B cell (primary cell): ENCODE measurements at regions not wholly inside any gene's neighbourhood (a gene's known extent, or its start where the extent isn't known, plus 50 kb on each side); places are given as distances from the start of the nearest gene placed in this dataset.

Source experiments
- ATAC-seq: fragments of 200-7000 bp; cut with Tn5 transposase; one replicate; pipeline ENCODE4 v1.10.0; 2021; ENCODE audit warnings: low read depth, mild to moderate bottlenecking, moderate number of reproducible peaks, moderate library complexity
- CTCF ChIA-PET: fragments of 350-600 bp; sonication (Branson Sonifier 250); formaldehyde crosslinking; loops from one replicate; lab custom pipeline; 2021; ENCODE audit warnings: antibody characterized with exemption, inconsistent platforms; lab: Charles Lee
- POLR2A ChIA-PET: fragments of 350-600 bp; sonication (Branson Sonifier 250); formaldehyde crosslinking; loops from one replicate; lab custom pipeline; 2021; ENCODE audit warnings: antibody characterized with exemption; lab: Charles Lee
- DNase-seq: peaks from one replicate; pipeline ENCODE4 v3.0.0; 2013
- H2AFZ ChIP-seq: 2 replicates; pipeline ENCODE4 v1.6.1; 2012; ENCODE audit warnings: mild to moderate bottlenecking, low read depth, low read length; ENCODE audit not compliant: insufficient read depth, poor library complexity, severe bottlenecking
- H3K27ac ChIP-seq, 2 donors: 1 replicate in 1 of 2; 2 replicates in 1 of 2; pipeline ENCODE4 v1.5.1; 2012 to 2013; ENCODE audit warnings: low read length in 2 of 2, mild to moderate bottlenecking in 2 of 2, moderate library complexity in 1 of 2
- H3K27me3 ChIP-seq, 4 experiments: fragments of 200-600 bp in 1 of 4; sonication (generic) in 1 of 4; replicated peaks in 1 of 4; 1 replicate in 2 of 4; 2 replicates in 2 of 4; pipeline versions ENCODE4 v1.6.1 to v1.7.0; 2013 to 2016; ENCODE audit warnings: low read length in 3 of 4, mild to moderate bottlenecking in 2 of 4, mixed read lengths in 1 of 4, moderate library complexity in 1 of 4; ENCODE audit not compliant: insufficient read depth in 4 of 4, control insufficient read depth in 3 of 4; ENCODE audit errors: control extremely low read depth in 1 of 4
- H3K36me3 ChIP-seq, 2 experiments: replicated peaks in 1 of 2; 1 replicate in 1 of 2; 2 replicates in 1 of 2; pipeline versions ENCODE4 v1.6.1 to v1.7.1; 2013; ENCODE audit warnings: low read length in 1 of 2; ENCODE audit not compliant: insufficient read depth in 2 of 2, control insufficient read depth in 1 of 2; ENCODE audit errors: control extremely low read depth in 1 of 2, extremely low read depth in 1 of 2
- H3K4me1 ChIP-seq, 2 donors: fragments of 200-600 bp in 1 of 2; sonication (generic) in 1 of 2; 1 replicate in 1 of 2; 2 replicates in 1 of 2; pipeline versions ENCODE4 v1.5.1 to v1.6.1; 2013 to 2017; ENCODE audit warnings: low read length in 2 of 2; ENCODE audit not compliant: control insufficient read depth in 2 of 2, insufficient read depth in 2 of 2
- H3K4me2 ChIP-seq: replicated peaks from 2 replicates; pipeline ENCODE3; 2012; ENCODE audit warnings: mild to moderate bottlenecking, low read depth, low read length; ENCODE audit not compliant: poor library complexity, severe bottlenecking
- H3K4me3 ChIP-seq, 5 experiments: fragments of 200-600 bp in 1 of 5; sonication (generic) in 1 of 5; 1 replicate in 3 of 5; 2 replicates in 2 of 5; pipeline versions ENCODE4 v1.5.1 to v1.7.0; 2011 to 2016; ENCODE audit warnings: low read length in 4 of 5, mild to moderate bottlenecking in 4 of 5, low read depth in 2 of 5, control low read depth in 1 of 5, moderate library complexity in 1 of 5; ENCODE audit not compliant: insufficient read depth in 1 of 5; ENCODE audit errors: control extremely low read depth in 1 of 5, extremely low read depth in 1 of 5
- H3K79me2 ChIP-seq: fragments of 200-600 bp; sonication (generic); one replicate; pipeline ENCODE4 v1.6.0; 2016; ENCODE audit warnings: low read length; ENCODE audit not compliant: control insufficient read depth, insufficient read depth
- H3K9ac ChIP-seq: fragments of 200-600 bp; sonication (generic); 2 replicates; pipeline ENCODE4 v1.6.1; 2017; ENCODE audit warnings: mild to moderate bottlenecking, low read length, moderate library complexity
- H3K9me3 ChIP-seq, 3 donors: one replicate each; pipeline versions ENCODE4 v1.6.1 to v1.7.1; 2013; ENCODE audit warnings: low read length in 2 of 3; ENCODE audit not compliant: control insufficient read depth in 2 of 3, insufficient read depth in 1 of 3; ENCODE audit errors: control extremely low read depth in 1 of 3
- H4K20me1 ChIP-seq: 2 replicates; pipeline ENCODE4 v1.6.0; 2012; ENCODE audit warnings: mild to moderate bottlenecking, low read length; ENCODE audit not compliant: insufficient read depth, control insufficient read depth, poor library complexity, severe bottlenecking
- H3K27ac Mint-ChIP-seq: one replicate; pipeline ENCODE4 v1.8.0; 2021; ENCODE audit warnings: mixed read lengths
- H3K27me3 Mint-ChIP-seq: one replicate; pipeline ENCODE4 v1.8.0; 2021; ENCODE audit warnings: mixed read lengths
- H3K4me1 Mint-ChIP-seq: one replicate; pipeline ENCODE4 v1.8.0; 2021; ENCODE audit warnings: mixed read lengths
- H3K4me3 Mint-ChIP-seq: one replicate; pipeline ENCODE4 v1.8.0; 2021; ENCODE audit warnings: mixed read lengths
- H3K9me3 Mint-ChIP-seq: one replicate; pipeline ENCODE4 v1.8.0; 2022; ENCODE audit warnings: mixed read lengths; ENCODE audit not compliant: insufficient read depth
- EZH2 ChIP-seq: IDR thresholded peaks from 2 replicates; pipeline ENCODE4 v1.6.1; 2012; ENCODE audit warnings: borderline replicate concordance, low read depth, mild to moderate bottlenecking, moderate library complexity, low read length; ENCODE audit not compliant: insufficient read depth, poor library complexity, severe bottlenecking
- WGBS: methylation state at CpG from one replicate; pipeline ENCODE4 v1.1.5; 2013; ENCODE audit warnings: missing lambda C conversion rate; ENCODE audit not compliant: insufficient coverage; 5-methylcytosine and 5-hydroxymethylcytosine counted together
- intact Hi-C: fragments of 100-400 bp; cut with micrococcal nuclease; formaldehyde crosslinking; loops from one replicate; pipeline ENCODE4 v1.10.0; 2022
- TF ChIP-seq, protein P1 (sequence below): fragments of 200-600 bp; IDR thresholded peaks from one replicate; pipeline ENCODE4 v1.8.0; 2022; ENCODE audit warnings: antibody characterized with exemption, mild to moderate bottlenecking

DNA sequence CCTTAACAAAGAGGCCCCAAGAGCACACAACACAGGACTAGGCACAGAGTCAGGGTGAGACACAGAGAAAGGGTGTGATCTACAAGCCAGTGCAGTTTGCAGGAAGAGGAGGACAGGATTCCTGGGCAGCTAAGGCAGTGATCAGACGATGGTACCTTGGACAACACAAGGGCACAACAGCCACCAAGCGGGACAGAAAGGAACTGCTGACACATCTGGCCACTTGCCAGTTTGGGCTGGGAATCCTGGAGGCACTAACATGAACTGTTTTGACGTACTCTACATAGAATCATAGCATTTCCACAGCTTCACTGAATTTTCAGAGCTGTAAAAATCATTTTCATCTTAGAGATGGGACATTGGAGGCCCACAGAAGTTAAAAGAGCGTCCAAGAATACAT lies 221.5 kb upstream of the SLC35G4 start:
- Histone ChIP-seq H3K9me3 (no peaks in the 10 kb centered on the region), H3K4me3 (no peak overlapping the region), H2AFZ (no peak overlapping the region), H4K20me1 (no peaks in the 10 kb centered on the region), H3K4me1 (no peaks in the 10 kb centered on the region), H3K79me2 (no peaks in the 10 kb centered on the region), H3K27ac (no peak overlapping the region), H3K9ac (no peak overlapping the region), H3K36me3 (no peaks in the 10 kb centered on the region), H3K27me3 (no peaks in the 10 kb centered on the region), H3K4me2 (no peak overlapping the region)
- ATAC-seq (no peak), DNase-seq (no peak)
- POLR2A ChIA-PET = no interaction called here
- Mint-ChIP-seq H3K27me3 (no peaks in the 10 kb centered on the region), H3K27ac (no peak overlapping the region), H3K4me1 (no peaks in the 10 kb centered on the region), H3K4me3 (no peak overlapping the region), H3K9me3 (no peaks in the 10 kb centered on the region)
- 28% methylated on average over 3 of the region's 4 CpGs for WGBS
- TF ChIP-seq, protein P1, sequence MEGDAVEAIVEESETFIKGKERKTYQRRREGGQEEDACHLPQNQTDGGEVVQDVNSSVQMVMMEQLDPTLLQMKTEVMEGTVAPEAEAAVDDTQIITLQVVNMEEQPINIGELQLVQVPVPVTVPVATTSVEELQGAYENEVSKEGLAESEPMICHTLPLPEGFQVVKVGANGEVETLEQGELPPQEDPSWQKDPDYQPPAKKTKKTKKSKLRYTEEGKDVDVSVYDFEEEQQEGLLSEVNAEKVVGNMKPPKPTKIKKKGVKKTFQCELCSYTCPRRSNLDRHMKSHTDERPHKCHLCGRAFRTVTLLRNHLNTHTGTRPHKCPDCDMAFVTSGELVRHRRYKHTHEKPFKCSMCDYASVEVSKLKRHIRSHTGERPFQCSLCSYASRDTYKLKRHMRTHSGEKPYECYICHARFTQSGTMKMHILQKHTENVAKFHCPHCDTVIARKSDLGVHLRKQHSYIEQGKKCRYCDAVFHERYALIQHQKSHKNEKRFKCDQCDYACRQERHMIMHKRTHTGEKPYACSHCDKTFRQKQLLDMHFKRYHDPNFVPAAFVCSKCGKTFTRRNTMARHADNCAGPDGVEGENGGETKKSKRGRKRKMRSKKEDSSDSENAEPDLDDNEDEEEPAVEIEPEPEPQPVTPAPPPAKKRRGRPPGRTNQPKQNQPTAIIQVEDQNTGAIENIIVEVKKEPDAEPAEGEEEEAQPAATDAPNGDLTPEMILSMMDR = no peak
- TF ChIP-seq EZH2 = no peak
- intact Hi-C loops = no loop called here
- CTCF ChIA-PET = no interaction called here

DNA sequence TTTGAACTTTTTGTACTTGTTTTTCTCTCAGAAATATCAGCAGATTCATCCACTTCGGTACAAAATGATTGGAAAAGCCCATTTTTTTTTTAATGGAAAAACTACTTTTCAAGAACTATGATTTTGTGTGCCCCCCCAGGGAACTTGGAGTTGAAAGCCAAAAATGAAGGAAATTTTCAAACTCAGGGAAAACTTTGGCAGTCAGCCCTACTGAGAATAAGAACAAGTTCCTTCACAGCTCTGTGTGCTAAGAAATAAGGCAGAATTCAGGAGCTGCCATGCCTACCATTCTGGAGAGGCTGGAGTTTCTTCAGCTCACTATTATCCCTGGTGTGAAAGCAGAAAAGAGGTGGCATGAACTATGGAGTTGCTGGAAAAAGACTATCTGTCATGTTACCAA lies 226.0 kb upstream of the SLC35G4 start:
- ATAC-seq = no peak
- TF ChIP-seq EZH2 = no peak
- TF ChIP-seq, protein P1 = no peak
- POLR2A ChIA-PET = no interaction called here

More for the DNA sequence above, 226.0 kb upstream of the SLC35G4 start:
- H3K27me3 ChIP-seq = no peaks in the 10 kb centered on the region
- CTCF ChIA-PET = no interaction called here
- H3K9ac ChIP-seq = no peak overlapping the region
- H3K4me1 ChIP-seq = no peaks in the 10 kb centered on the region
- no CpG with 5 or more reads among the region's 1 CpG for WGBS
- H3K4me2 ChIP-seq = no peak overlapping the region
- H3K4me3 ChIP-seq = no peak overlapping the region
- no peak overlapping the region for H3K4me3 Mint-ChIP-seq
- no peak for DNase-seq
- no peaks in the 10 kb centered on the region for H3K79me2 ChIP-seq
- no peaks in the 10 kb centered on the region for H3K36me3 ChIP-seq
- H3K27me3 Mint-ChIP-seq = no peaks in the 10 kb centered on the region
- intact Hi-C loops = no loop called here
- H3K27ac ChIP-seq = no peak overlapping the region
- H4K20me1 ChIP-seq = no peaks in the 10 kb centered on the region
- H2AFZ ChIP-seq = no peak overlapping the region
- H3K4me1 Mint-ChIP-seq = no peaks in the 10 kb centered on the region
- H3K9me3 ChIP-seq = peaks cover 0 to 3% (median 0%) of the 10 kb centered on the region in 3 donors
- H3K27ac Mint-ChIP-seq = no peak overlapping the region
- no peaks in the 10 kb centered on the region for H3K9me3 Mint-ChIP-seq
